Mesodermal cell (in vitro differentiated cells): ENCODE measurements at regions not wholly inside any gene's neighbourhood (a gene's known extent, or its start where the extent isn't known, plus 50 kb on each side); places are given as distances from the start of the nearest gene placed in this dataset.
"Not testable (repeated sequence)": the region's sequence is repeated elsewhere in the genome, so short reads cannot be mapped to it uniquely, and the experiment has no call there.

Experiments used
- H3K27ac ChIP-seq: 2 replicates; pipeline ENCODE4 v1.7.0; 2013; ENCODE audit warnings: mild to moderate bottlenecking, low read depth, low read length, moderate library complexity; ENCODE audit not compliant: severe bottlenecking
- H3K36me3 ChIP-seq: 2 replicates; pipeline ENCODE4 v1.7.1; 2013; ENCODE audit warnings: mild to moderate bottlenecking, low read length, moderate library complexity; ENCODE audit not compliant: control insufficient read depth, insufficient read depth
- H3K4me1 ChIP-seq: one replicate; pipeline ENCODE4 v1.7.1; 2013; ENCODE audit warnings: mild to moderate bottlenecking, low read length; ENCODE audit not compliant: insufficient read depth, control insufficient read depth, poor library complexity, severe bottlenecking
- H3K4me3 ChIP-seq: 2 replicates; pipeline ENCODE4 v1.7.0; 2013; ENCODE audit warnings: low read length, control low read depth, mild to moderate bottlenecking; ENCODE audit not compliant: insufficient read depth, poor library complexity, severe bottlenecking; ENCODE audit errors: extremely low read depth
- H3K9me3 ChIP-seq: 2 replicates; pipeline ENCODE4 v1.7.1; 2013; ENCODE audit warnings: mild to moderate bottlenecking, low read length, moderate library complexity; ENCODE audit not compliant: control insufficient read depth
- WGBS, 2 experiments: methylation state at CpG; one replicate each; pipeline ENCODE4 v1.1.5; 2013; ENCODE audit warnings: missing lambda C conversion rate in 2 of 2; ENCODE audit not compliant: insufficient coverage in 2 of 2; 5-methylcytosine and 5-hydroxymethylcytosine counted together

GRCh38 chr2:16393500-16394071 lies 272.0 kb downstream of the CYRIA start:
- Histone ChIP-seq H3K4me1 (peaks cover 13% of the 10 kb centered on the region), H3K9me3 (no peaks in the 10 kb centered on the region), H3K4me3 (no peak overlapping the region), H3K36me3 (no peaks in the 10 kb centered on the region), H3K27ac (no peak overlapping the region)
- WGBS, 2 experiments, result 78 to 84% methylated on average over 5 to 7 of the region's 8 CpGs

DNA sequence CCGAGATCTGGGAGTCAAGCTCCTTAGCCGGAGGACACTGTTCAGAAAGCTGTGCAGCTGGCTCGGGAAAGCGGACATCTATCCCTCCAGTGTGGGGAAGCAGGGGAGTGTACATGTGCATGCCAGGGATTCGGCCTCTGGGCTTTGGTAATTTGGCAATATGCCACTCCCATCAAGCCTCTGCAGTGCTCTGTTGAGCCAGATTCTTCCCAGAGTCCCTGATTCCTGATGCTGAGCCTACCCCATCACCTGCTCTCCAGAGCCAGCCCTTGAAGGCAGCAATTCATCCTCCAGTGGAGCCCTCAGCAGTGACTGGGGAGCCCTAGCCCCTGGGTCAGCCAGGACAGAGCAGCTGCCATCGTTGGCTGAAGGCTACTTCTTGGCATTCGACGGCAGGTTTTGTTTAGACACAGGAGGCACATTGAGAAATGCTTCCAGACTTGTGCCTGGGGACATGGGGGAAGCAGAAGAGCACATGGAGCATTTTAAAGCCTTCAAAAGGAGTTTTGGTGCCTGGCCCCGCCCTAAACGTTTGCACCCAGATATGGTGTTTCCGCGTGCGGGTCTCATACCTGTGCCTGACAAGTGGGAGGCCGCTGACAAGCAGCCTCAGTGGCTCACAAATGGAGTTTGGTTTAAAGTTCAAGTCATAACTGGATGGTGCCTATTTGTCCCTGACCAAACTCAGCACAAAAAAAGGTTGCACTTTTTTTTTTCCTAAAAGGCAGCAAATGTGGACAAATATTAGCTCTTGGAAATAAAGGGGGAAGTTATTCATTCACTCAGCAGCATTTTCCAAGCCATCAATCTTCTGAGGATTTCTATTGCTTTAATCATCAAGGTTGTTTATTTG lies 272.8 kb downstream of the CYRIA start:
- no peak overlapping the region for H3K27ac ChIP-seq
- H3K4me3 ChIP-seq, result no peak overlapping the region
- H3K9me3 ChIP-seq, result no peaks in the 10 kb centered on the region
- peaks cover 13% of the 10 kb centered on the region for H3K4me1 ChIP-seq
- no peaks in the 10 kb centered on the region for H3K36me3 ChIP-seq
- WGBS, 2 experiments, result 92% methylated on average over 13 to 14 of the region's 14 CpGs

DNA sequence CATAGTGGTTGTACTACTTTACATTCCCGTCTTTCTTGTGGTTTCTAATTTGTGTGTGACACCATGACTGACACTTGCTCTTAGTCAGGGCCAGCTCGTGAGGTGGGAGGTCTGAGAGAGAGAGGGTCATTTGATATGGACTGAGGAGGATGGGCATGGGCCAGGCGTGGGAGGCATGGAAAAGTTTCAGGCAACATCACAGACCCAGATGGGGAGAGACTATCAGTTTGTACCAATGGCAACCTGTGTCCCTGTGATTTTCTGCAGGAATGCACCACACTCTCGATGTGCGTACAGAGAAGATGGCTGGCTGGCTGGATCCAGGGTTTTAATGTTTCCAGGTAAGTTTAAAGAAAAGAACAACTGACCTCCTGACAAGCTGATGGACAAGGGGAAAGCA lies 273.6 kb downstream of the CYRIA start:
- H3K4me1 ChIP-seq, result peaks cover 13% of the 10 kb centered on the region
- no peak overlapping the region for H3K27ac ChIP-seq
- H3K4me3 ChIP-seq, result no peak overlapping the region
- no peaks in the 10 kb centered on the region for H3K36me3 ChIP-seq
- no peaks in the 10 kb centered on the region for H3K9me3 ChIP-seq
- 89 to 98% methylated on average over 4 to 5 of the region's 5 CpGs for WGBS, 2 experiments

DNA sequence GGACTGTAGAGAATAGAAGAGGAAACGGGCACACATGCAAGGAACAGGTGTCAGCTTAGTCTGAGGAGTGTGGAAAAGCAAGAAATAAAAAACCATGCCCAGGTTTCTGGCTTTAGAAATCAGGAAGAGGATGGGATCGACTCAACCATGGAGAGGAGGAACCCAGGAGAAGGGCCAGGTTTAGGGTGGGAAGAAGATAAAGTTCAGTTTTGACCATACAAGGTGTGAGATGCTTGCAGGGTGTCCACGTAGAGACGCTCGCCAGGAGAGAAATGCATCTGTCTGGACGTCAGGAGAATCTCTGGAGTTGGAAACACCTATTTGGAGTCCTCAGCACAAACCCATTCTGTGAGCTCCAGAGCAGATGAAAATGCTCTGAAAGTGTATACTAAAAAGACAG lies 275.1 kb downstream of the CYRIA start:
- 91 to 94% methylated on average over 6 of the region's 6 CpGs for WGBS, 2 experiments
- Histone ChIP-seq H3K9me3 (no peaks in the 10 kb centered on the region), H3K36me3 (no peaks in the 10 kb centered on the region), H3K27ac (no peak overlapping the region), H3K4me3 (no peak overlapping the region), H3K4me1 (peaks cover 13% of the 10 kb centered on the region)

GRCh38 chr2:16389611-16390010 lies 276.0 kb downstream of the CYRIA start:
- Histone ChIP-seq H3K36me3 (no peaks in the 10 kb centered on the region), H3K27ac (no peak overlapping the region), H3K4me3 (no peak overlapping the region), H3K4me1 (peaks cover 13% of the 10 kb centered on the region), H3K9me3 (no peaks in the 10 kb centered on the region)
- WGBS, 2 experiments, result 79 to 92% methylated on average over 3 of the region's 3 CpGs

DNA sequence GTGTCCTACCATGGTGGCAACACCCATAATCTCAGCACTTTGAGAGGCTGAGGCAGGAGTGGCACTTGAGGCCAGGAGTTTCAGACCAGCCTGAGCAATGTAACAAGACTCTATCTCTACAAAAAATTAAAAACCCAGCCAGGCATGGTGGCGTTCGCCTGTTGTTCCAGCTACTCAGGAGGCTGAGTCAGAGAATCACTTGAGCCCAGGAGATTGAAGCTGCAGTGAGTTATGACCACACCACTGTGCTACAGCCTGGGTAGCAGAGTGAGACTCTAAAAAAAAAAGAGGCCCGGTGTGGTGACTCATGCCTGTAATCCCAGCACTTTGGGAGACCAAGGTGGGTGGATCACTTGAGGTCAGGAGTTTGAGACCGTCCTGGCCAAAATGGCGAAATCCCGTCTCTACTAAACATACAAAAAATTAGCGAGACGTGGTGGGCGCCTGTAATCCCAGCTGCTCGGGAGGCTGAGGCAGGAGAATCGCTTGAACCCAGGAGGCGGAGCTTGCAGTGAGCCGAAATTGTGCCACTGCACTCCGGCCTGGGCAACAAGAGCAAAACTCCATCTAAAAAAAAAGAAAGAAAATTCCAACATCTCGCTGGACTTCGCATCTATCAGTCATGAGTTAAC lies 277.3 kb downstream of the CYRIA start:
- H3K9me3 ChIP-seq, H3K36me3 ChIP-seq, H3K4me3 ChIP-seq, H3K27ac ChIP-seq, H3K4me1 ChIP-seq: not testable (repeated sequence)
- WGBS, 2 experiments, result 93 to 98% methylated on average over 8 to 16 of the region's 16 CpGs

DNA sequence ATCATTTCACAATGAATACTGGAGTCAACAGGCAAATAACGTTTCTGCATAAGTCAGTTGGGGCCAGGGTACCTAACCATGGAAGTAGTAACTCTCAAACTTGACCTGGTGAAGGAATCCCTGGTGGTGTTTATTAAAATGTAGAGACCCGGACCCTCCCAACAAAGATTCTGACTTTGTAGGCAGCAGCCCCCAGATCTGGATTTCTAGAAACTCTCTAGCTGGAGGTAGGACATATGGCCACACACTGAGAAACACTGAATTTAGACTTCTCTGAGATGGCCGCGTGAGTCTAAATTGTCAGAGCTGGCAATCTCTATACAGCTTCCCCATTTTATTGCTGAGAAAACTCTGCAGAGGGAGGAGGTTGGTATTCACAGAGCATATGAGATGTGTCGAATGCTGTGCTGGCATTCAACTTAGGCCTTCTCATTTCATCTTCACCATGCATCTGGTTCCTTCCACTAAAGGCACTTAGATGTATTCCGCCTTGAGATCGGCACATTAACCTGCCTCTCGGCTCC lies 278.1 kb downstream of the CYRIA start:
- Histone ChIP-seq H3K9me3 (no peaks in the 10 kb centered on the region), H3K27ac (no peak overlapping the region), H3K4me1 (no peaks in the 10 kb centered on the region), H3K36me3 (no peaks in the 10 kb centered on the region), H3K4me3 (no peak overlapping the region)
- WGBS, 2 experiments, result 97 to 98% methylated on average over 6 of the region's 8 CpGs

DNA sequence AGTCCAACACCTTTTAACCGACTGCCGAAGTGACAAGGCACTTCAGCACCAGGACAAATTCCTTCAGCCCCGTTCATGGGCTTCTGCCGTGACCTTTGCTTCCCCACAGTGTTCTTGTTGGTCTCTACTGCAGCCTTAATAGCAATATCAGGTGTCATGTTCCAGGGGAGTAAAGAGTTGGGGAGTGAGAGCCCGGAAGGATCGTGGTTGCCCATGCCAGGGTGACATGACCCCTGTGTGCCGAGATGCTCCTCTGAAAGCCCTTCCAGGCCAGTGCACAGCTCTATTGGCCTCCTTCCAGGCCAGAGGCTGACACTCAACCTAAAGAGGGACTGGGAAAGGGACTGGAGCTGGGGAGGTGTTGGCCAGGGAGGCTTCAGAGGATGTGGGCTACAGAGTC lies 279.2 kb downstream of the CYRIA start:
- Histone ChIP-seq H3K4me3 (no peak overlapping the region), H3K4me1 (no peaks in the 10 kb centered on the region), H3K9me3 (no peaks in the 10 kb centered on the region), H3K36me3 (no peaks in the 10 kb centered on the region), H3K27ac (no peak overlapping the region)
- 73 to 76% methylated on average over 4 of the region's 7 CpGs for WGBS, 2 experiments

DNA sequence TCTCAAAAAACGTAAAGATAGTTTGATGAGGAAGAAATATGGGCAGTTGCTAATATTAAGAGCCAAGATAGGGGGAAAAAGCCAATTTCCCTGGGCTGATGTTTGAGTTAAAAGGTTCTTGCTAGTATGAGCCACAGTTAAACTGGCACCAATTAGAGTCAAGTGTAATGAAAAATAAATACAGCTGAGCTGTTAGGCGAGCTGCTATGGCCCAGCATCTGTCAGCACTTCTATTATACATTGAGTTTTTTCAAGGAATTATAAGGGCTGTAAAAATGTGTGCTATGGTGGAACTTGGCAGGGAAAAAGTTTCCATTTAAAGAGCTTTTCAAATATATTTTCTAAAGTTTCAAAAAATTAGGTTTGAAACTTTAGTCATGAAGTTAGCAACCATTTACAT lies 279.6 kb downstream of the CYRIA start:
- no peak overlapping the region for H3K4me3 ChIP-seq
- no peaks in the 10 kb centered on the region for H3K36me3 ChIP-seq
- WGBS, 2 experiments, result 89 to 100% methylated on average over 1 of the region's 2 CpGs
- no peaks in the 10 kb centered on the region for H3K9me3 ChIP-seq
- no peak overlapping the region for H3K27ac ChIP-seq
- no peaks in the 10 kb centered on the region for H3K4me1 ChIP-seq

- no peaks in the 10 kb centered on the region for H3K4me1 ChIP-seq
- H3K36me3 ChIP-seq, result no peaks in the 10 kb centered on the region
- H3K9me3 ChIP-seq, result no peaks in the 10 kb centered on the region
- H3K4me3 ChIP-seq, result no peak overlapping the region
- no peak overlapping the region for H3K27ac ChIP-seq
- WGBS, 2 experiments, result no CpG with 5 or more reads among the region's 3 CpGs
These were observed 280.3 kb downstream of the CYRIA start for GRCh38 chr2:16385341-16385740.
